ENCODE measurements at regions not wholly inside any gene's neighbourhood (a gene's known extent, or its start where the extent isn't known, plus 50 kb on each side); places are given as distances from the start of the nearest gene placed in this dataset.

DNA sequence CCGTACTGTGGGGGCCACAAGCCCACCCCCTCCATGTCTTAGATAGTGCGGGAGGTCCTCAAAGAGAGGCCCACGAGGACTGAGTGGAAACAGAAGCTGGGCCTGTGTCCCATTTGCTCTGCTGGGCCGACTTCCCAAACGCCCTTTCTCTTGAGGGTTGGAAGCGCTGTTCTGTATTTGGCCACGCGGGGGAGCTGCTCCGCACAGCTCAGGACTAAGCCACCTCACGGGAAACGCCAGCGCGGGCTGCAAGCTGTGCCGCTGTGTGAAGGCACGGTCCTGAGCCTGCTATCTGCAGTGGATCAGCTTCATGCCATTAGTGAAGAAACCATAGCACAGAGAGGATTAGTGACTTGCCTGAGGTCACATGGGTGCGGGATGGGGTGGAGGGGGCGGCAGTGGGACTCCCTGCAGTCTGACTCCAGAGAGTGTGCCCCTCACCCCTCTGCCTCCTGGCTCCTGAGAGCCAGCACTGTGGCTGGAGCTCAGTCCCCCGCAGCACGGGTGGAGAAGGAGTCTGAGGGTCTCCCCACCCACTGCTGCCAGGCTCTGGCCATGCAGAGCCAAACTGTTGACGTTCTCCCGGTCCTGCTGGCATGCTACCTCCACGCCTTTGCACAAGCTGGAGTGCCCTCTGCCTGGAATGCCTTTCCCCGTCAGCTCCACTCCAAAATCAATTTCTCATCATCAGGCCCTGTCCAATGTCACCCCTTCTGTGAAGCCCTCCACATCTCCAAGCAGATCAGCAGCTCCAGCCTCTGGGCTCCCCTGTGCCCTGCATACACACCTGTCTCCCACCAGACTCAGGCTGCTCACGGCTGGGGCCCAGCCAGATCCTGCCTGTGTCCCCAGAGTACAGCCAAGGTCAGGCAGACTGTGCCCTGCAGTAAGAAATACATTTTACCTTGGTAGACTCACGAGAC lies 51.5 kb upstream of the LRRC32 start:
- ATAC-seq = peak; percentile 92 to 94
- no peak overlapping the region for H3K27ac Mint-ChIP-seq
- H3K9me3 Mint-ChIP-seq = no peaks in the 10 kb centered on the region
- no peaks in the 10 kb centered on the region for H3K36me3 Mint-ChIP-seq
- DNase-seq (ENCODE audit: low spot score in 2 of 2) = peak; percentile 72 to 84

DNA sequence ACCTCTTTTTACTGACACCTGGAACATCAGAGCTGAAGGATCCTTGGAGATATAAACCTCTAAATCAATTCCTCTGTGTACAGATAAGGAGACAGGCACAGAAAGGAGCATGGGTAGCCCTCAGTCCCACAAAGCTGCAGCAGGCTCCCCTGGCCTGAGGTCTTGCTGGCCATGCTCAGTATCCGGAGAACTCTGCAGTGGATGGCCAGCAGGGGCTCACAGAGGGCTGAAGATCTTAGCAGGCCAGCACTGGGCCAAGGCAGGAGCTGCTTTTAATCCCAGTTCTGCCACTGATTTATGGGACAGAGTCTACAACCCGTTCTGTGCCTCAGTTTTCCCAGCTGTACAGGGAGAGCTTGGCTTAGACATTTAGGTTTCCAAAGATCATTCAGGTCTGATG lies 52.6 kb upstream of the LRRC32 start:
- Mint-ChIP-seq H3K36me3 (no peaks in the 10 kb centered on the region), H3K27ac (no peak overlapping the region), H3K9me3 (no peaks in the 10 kb centered on the region)
- ATAC-seq = no peak
- DNase-seq (ENCODE audit: low spot score in 2 of 2) = no peak

- DNase-seq (ENCODE audit: low spot score in 2 of 2) (no peak), ATAC-seq (peak in 1 of 2 donors; percentile 48)
- H3K9me3 Mint-ChIP-seq = no peaks in the 10 kb centered on the region
- H3K27ac Mint-ChIP-seq = no peak overlapping the region
- H3K36me3 Mint-ChIP-seq = no peaks in the 10 kb centered on the region
Observed at GRCh38 chr11:76723548-76723947, 53.0 kb upstream of the LRRC32 start.

GRCh38 chr11:76724171-76724768 lies 53.7 kb upstream of the LRRC32 start:
- H3K9me3 Mint-ChIP-seq = no peaks in the 10 kb centered on the region
- H3K27ac Mint-ChIP-seq = no peak overlapping the region
- ATAC-seq (no peak), DNase-seq (ENCODE audit: low spot score in 2 of 2) (no peak)
- no peaks in the 10 kb centered on the region for H3K36me3 Mint-ChIP-seq

GRCh38 chr11:76728227-76728626 lies 54.9 kb upstream of the TSKU start:
- Mint-ChIP-seq H3K9me3 (no peaks in the 10 kb centered on the region), H3K36me3 (no peaks in the 10 kb centered on the region), H3K27ac (no peak overlapping the region)
- ATAC-seq (no peak), DNase-seq (ENCODE audit: low spot score in 2 of 2) (no peak)

DNA sequence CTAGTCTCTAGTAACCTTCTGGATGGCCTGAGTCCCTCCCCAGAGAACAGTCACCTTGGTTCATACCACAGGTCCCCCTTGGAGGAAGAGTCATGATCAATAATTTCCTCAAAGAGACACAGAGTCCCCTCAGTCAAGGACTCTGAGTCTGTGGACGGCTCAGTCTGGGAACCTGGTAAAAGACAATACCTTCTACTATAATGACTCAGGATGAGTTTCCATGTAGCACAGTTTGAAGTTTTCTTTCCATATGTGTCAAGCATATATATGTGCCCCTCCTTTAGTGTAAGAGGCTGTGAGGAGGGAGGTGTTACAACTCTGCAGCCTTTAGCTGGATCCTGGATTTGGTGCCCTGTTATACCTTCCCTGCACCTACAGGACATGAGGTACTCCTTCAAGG lies 54.4 kb upstream of the TSKU start:
- no peak overlapping the region for H3K27ac Mint-ChIP-seq
- no peaks in the 10 kb centered on the region for H3K9me3 Mint-ChIP-seq
- no peaks in the 10 kb centered on the region for H3K36me3 Mint-ChIP-seq
- DNase-seq (ENCODE audit: low spot score in 2 of 2) (no peak), ATAC-seq (peak in 1 of 2 donors; percentile 85)

DNA sequence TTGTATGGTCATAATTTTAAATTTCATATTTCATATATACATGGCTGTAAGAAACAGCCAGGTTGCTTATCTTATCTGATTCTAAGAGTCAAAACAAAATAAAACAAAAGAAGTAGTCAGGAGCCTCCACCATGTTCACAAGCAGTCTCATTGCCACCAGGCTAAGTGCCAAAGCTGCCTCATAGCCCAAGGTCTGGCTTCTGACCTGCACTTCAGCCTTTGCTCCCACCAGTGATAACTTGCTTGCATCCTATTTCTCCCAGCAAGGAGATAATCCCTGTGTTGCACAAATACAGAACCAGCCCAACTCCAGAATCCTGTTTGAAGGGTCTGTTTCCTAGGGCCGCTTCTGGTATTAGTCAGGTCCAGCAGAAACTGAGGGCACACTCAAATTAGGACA lies 53.9 kb upstream of the TSKU start:
- ATAC-seq (no peak), DNase-seq (ENCODE audit: low spot score in 2 of 2) (no peak)
- Mint-ChIP-seq H3K27ac (no peak overlapping the region), H3K36me3 (no peaks in the 10 kb centered on the region), H3K9me3 (no peaks in the 10 kb centered on the region)

GRCh38 chr11:76730887-76731565 lies 52.1 kb upstream of the TSKU start:
- H3K27ac Mint-ChIP-seq = no peak overlapping the region
- no peaks in the 10 kb centered on the region for H3K36me3 Mint-ChIP-seq
- no peak for ATAC-seq
- no peaks in the 10 kb centered on the region for H3K9me3 Mint-ChIP-seq
- no peak for DNase-seq (ENCODE audit: low spot score in 2 of 2)

GRCh38 chr11:76732643-76733042 lies 50.5 kb upstream of the TSKU start:
- Mint-ChIP-seq H3K9me3 (no peaks in the 10 kb centered on the region), H3K27ac (no peak overlapping the region), H3K36me3 (no peaks in the 10 kb centered on the region)
- no peak for ATAC-seq
- DNase-seq (ENCODE audit: low spot score in 2 of 2) = no peak
